Activated CD8-positive, alpha-beta T cell treated with anti-CD3 and anti-CD28 coated beads for 36 hours (primary cell): ENCODE measurements at regions not wholly inside any gene's neighbourhood (a gene's known extent, or its start where the extent isn't known, plus 50 kb on each side); places are given as distances from the start of the nearest gene placed in this dataset.

Experiments
- ATAC-seq: fragments of 200-7000 bp; cut with Tn5 transposase; one replicate; pipeline ENCODE4 v1.10.0; 2021; ENCODE audit warnings: mild to moderate bottlenecking, moderate library complexity
- CTCF ChIA-PET: fragments of 350-600 bp; sonication (Branson Sonifier 250); formaldehyde crosslinking; loops from one replicate; lab custom pipeline; 2021; ENCODE audit warnings: antibody characterized with exemption; lab: Charles Lee
- POLR2A ChIA-PET: fragments of 350-600 bp; sonication (Branson Sonifier 250); formaldehyde crosslinking; loops from one replicate; lab custom pipeline; 2021; ENCODE audit warnings: antibody characterized with exemption; lab: Charles Lee
- DNase-seq: peaks from one replicate; pipeline ENCODE4 v3.0.0-alpha.2; 2020
- H3K27ac Mint-ChIP-seq: one replicate; pipeline ENCODE4 v1.8.0; 2021; ENCODE audit warnings: mild to moderate bottlenecking, mixed read lengths
- H3K27me3 Mint-ChIP-seq: one replicate; pipeline ENCODE4 v1.8.0; 2021; ENCODE audit warnings: mixed read lengths
- H3K36me3 Mint-ChIP-seq: one replicate; pipeline ENCODE4 v1.8.0; 2021; ENCODE audit warnings: low read depth, mixed read lengths
- H3K4me1 Mint-ChIP-seq: one replicate; pipeline ENCODE4 v1.8.0; 2021; ENCODE audit warnings: low read depth, mixed read lengths
- H3K4me3 Mint-ChIP-seq: one replicate; pipeline ENCODE4 v1.8.0; 2021; ENCODE audit warnings: mild to moderate bottlenecking, moderate library complexity, mixed read lengths
- H3K9me3 Mint-ChIP-seq: one replicate; pipeline ENCODE4 v1.8.0; 2021; ENCODE audit warnings: mixed read lengths
- CTCF ChIP-seq: fragments of 200-600 bp; IDR thresholded peaks from one replicate; pipeline ENCODE4 v1.8.0; 2022; ENCODE audit warnings: antibody characterized with exemption, mild to moderate bottlenecking
- intact Hi-C: fragments of 100-400 bp; cut with micrococcal nuclease; formaldehyde crosslinking; loops from one replicate; pipeline ENCODE4 v1.10.0; 2022

- Mint-ChIP-seq H3K4me1 (peaks cover 36% of the 10 kb centered on the region), H3K27ac (peak overlapping the region; percentile 36), H3K4me3 (no peak overlapping the region), H3K27me3 (peaks cover 14% of the 10 kb centered on the region), H3K9me3 (no peaks in the 10 kb centered on the region), H3K36me3 (no peaks in the 10 kb centered on the region)
- ChIA-PET CTCF (interaction anchor here (0.6 to 2.1 kb wide), 13 partner anchors 16 to 301 kb away, joined by 3 to 12 read pairs (median 3); no protein-coding TSS in a partner anchor), POLR2A (interaction anchor here (0.6 to 2.9 kb wide), 15 partner anchors 9 to 326 kb away, joined by 3 to 19 read pairs (median 3); partner anchors contain the start of genes ATAD1, KLLN and PTEN)
- DNase-seq (peak; percentile 90), ATAC-seq (peak; percentile 97)
- intact Hi-C loops = loop anchor here (1.0 to 2.0 kb wide), 3 partner anchors 27 to 229 kb away; no protein-coding TSS in a partner anchor
- no peak for TF ChIP-seq CTCF
Observed at GRCh38 chr10:88091490-88092061, 228.2 kb downstream of the PTEN start.

GRCh38 chr10:88092265-88092664, 228.8 kb downstream of the PTEN start:
- no peak for ATAC-seq
- no peak for TF ChIP-seq CTCF
- Mint-ChIP-seq H3K27ac (no peak overlapping the region), H3K27me3 (peaks cover 16% of the 10 kb centered on the region), H3K4me1 (peaks cover 36% of the 10 kb centered on the region), H3K4me3 (no peak overlapping the region), H3K9me3 (no peaks in the 10 kb centered on the region), H3K36me3 (no peaks in the 10 kb centered on the region)
- ChIA-PET CTCF (interaction anchor here (1.3 to 2.1 kb wide), 5 partner anchors 21 to 230 kb away, joined by 3 to 12 read pairs (median 10); no protein-coding TSS in a partner anchor), POLR2A (interaction anchor here (1.3 to 2.9 kb wide), 7 partner anchors 19 to 229 kb away, joined by 3 to 19 read pairs (median 7); partner anchors contain the start of genes KLLN and PTEN)
- DNase-seq = no peak
- intact Hi-C loops = no loop called here

- H3K27ac Mint-ChIP-seq = no peak overlapping the region
- no peak for DNase-seq
- H3K4me3 Mint-ChIP-seq = no peak overlapping the region
- no peak for ATAC-seq
- POLR2A ChIA-PET = interaction anchor here (1.3 to 2.9 kb wide), 3 partner anchors 24 to 230 kb away, joined by 3 to 19 read pairs (median 18); partner anchors contain the start of genes KLLN and PTEN
- H3K9me3 Mint-ChIP-seq = no peaks in the 10 kb centered on the region
- H3K4me1 Mint-ChIP-seq = peaks cover 36% of the 10 kb centered on the region
- no peak for TF ChIP-seq CTCF
- intact Hi-C loops = no loop called here
- no peaks in the 10 kb centered on the region for H3K36me3 Mint-ChIP-seq
- CTCF ChIA-PET = interaction anchor here (0.6 kb wide), 1 partner anchor 21 kb away, joined by 4 read pairs; no protein-coding TSS in a partner anchor
- H3K27me3 Mint-ChIP-seq = peaks cover 16% of the 10 kb centered on the region
Observed at GRCh38 chr10:88092973-88093372, 229.5 kb downstream of the PTEN start.

GRCh38 chr10:88094795-88095194, 231.4 kb downstream of the PTEN start:
- ATAC-seq (no peak), DNase-seq (no peak)
- no peaks in the 10 kb centered on the region for H3K36me3 Mint-ChIP-seq
- peaks cover 36% of the 10 kb centered on the region for H3K4me1 Mint-ChIP-seq
- no peak overlapping the region for H3K4me3 Mint-ChIP-seq
- H3K27me3 Mint-ChIP-seq = peaks cover 17% of the 10 kb centered on the region
- H3K27ac Mint-ChIP-seq = no peak overlapping the region
- ChIA-PET POLR2A (no interaction called here), CTCF (interaction anchor here (0.7 to 1.1 kb wide), 2 partner anchors 233 to 244 kb away, joined by 3 read pairs; no protein-coding TSS in a partner anchor)
- no peak for TF ChIP-seq CTCF
- intact Hi-C loops = no loop called here
- no peaks in the 10 kb centered on the region for H3K9me3 Mint-ChIP-seq

- DNase-seq = no peak
- POLR2A ChIA-PET = no interaction called here
- ATAC-seq = no peak
- peaks cover 13% of the 10 kb centered on the region for H3K27me3 Mint-ChIP-seq
- H3K9me3 Mint-ChIP-seq = no peaks in the 10 kb centered on the region
- no peak overlapping the region for H3K27ac Mint-ChIP-seq
- no peak overlapping the region for H3K4me3 Mint-ChIP-seq
- intact Hi-C loops = no loop called here
- no peaks in the 10 kb centered on the region for H3K36me3 Mint-ChIP-seq
- peaks cover 31% of the 10 kb centered on the region for H3K4me1 Mint-ChIP-seq
- TF ChIP-seq CTCF = no peak
- CTCF ChIA-PET = interaction anchor here (0.7 to 1.1 kb wide), 2 partner anchors 233 to 245 kb away, joined by 3 read pairs; no protein-coding TSS in a partner anchor
Observed at GRCh38 chr10:88095223-88095721, 231.8 kb downstream of the PTEN start.
